Astrocyte of the spinal cord (primary cell): ENCODE measurements at regions not wholly inside any gene's neighbourhood (a gene's known extent, or its start where the extent isn't known, plus 50 kb on each side); places are given as distances from the start of the nearest gene placed in this dataset.

ENCODE experiments used
- DNase-seq: peaks from one replicate; pipeline ENCODE4 v3.0.0; 2011; ENCODE audit warnings: low read depth, low spot score
- H3K4me3 ChIP-seq: 2 replicates; pipeline ENCODE4 v1.5.1; 2011; ENCODE audit warnings: low read depth, mild to moderate bottlenecking, low read length, moderate library complexity
- in situ Hi-C: cut with HindIII; loops from 2 replicates; pipeline ENCODE4 v1.10.0; 2017; ENCODE audit warnings: low sequenced_read_pairs
- TF ChIP-seq, protein P1 (sequence below): IDR thresholded peaks from 2 replicates; pipeline ENCODE4 v1.5.1; 2012; ENCODE audit warnings: low read depth, mild to moderate bottlenecking, low read length, inconsistent platforms

GRCh38 chr2:234814374-234814773 lies 137.4 kb upstream of the SH3BP4 start:
- no peak for DNase-seq
- in situ Hi-C loops: no loop called here
- TF ChIP-seq, protein P1, sequence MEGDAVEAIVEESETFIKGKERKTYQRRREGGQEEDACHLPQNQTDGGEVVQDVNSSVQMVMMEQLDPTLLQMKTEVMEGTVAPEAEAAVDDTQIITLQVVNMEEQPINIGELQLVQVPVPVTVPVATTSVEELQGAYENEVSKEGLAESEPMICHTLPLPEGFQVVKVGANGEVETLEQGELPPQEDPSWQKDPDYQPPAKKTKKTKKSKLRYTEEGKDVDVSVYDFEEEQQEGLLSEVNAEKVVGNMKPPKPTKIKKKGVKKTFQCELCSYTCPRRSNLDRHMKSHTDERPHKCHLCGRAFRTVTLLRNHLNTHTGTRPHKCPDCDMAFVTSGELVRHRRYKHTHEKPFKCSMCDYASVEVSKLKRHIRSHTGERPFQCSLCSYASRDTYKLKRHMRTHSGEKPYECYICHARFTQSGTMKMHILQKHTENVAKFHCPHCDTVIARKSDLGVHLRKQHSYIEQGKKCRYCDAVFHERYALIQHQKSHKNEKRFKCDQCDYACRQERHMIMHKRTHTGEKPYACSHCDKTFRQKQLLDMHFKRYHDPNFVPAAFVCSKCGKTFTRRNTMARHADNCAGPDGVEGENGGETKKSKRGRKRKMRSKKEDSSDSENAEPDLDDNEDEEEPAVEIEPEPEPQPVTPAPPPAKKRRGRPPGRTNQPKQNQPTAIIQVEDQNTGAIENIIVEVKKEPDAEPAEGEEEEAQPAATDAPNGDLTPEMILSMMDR: no peak
- H3K4me3 ChIP-seq: no peak overlapping the region

- no peak overlapping the region for H3K4me3 ChIP-seq
- TF ChIP-seq, protein P1: no peak
- DNase-seq: no peak
- in situ Hi-C loops: no loop called here
Measured at GRCh38 chr2:234812851-234813250, 139.0 kb upstream of the SH3BP4 start.

DNA sequence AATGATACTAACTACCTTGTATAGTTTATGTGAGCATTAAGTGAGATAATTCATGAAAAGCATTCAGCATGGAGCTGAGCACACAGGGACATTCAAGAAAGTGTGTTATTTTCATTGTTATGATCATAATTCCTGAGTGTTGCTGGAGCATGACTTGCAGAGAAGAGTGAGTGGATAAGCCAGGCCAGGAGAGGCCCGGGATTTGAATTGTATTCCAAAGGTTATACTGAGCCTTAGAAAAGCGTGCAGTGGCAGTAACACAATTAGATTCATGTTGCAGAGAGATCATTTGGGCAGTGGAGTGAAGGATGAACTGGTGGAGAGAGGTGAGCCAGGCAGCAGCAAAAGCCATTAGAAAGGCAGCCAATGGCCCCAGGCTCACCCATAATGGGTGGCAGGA lies 142.9 kb upstream of the SH3BP4 start:
- in situ Hi-C loops: no loop called here
- TF ChIP-seq, protein P1: no peak
- no peak for DNase-seq
- H3K4me3 ChIP-seq: no peak overlapping the region

GRCh38 chr2:234806818-234807217 lies 145.0 kb upstream of the SH3BP4 start:
- H3K4me3 ChIP-seq: no peak overlapping the region
- DNase-seq: no peak
- in situ Hi-C loops: no loop called here
- TF ChIP-seq, protein P1: no peak

DNA sequence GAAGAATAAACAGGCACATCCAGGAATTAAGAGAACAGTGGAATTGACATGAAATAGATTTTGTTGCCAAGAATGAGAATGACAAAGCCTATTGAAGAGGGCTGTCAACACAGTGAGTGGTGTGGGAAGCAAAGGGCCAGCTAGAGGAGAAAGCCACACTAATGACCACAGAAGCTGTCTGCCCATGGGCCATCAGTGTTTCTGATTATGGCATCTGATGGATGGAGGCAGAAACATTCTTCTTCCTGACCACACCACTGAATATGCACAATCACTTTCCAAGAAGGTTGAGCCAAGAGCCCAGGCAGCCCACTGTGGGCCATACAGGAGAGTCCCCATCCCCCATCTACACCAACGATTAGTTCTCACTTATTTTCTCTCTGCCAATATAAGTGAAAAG lies 146.0 kb upstream of the SH3BP4 start:
- TF ChIP-seq, protein P1: no peak
- H3K4me3 ChIP-seq: no peak overlapping the region
- in situ Hi-C loops: no loop called here
- no peak for DNase-seq

DNA sequence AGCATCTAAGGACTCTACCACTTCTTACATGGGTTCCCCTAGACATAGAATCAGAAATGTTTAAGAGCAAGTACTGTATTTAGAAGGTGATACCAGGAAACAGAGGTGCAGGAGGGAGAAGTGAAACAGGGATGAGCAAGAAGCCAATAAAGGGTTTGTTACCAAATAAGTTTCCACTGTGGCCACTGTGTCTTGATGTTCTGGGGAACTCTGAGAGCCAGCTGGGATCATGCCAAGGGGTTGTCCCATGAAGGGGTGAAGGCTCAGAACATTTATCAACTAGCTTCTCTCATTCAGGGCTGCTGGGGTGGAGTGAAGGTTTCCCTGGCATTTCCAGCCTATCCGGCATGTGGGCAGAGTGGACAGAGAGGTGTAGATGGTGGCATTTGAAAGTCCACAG lies 147.1 kb upstream of the SH3BP4 start:
- no peak overlapping the region for H3K4me3 ChIP-seq
- TF ChIP-seq, protein P1: no peak
- in situ Hi-C loops: no loop called here
- no peak for DNase-seq

DNA sequence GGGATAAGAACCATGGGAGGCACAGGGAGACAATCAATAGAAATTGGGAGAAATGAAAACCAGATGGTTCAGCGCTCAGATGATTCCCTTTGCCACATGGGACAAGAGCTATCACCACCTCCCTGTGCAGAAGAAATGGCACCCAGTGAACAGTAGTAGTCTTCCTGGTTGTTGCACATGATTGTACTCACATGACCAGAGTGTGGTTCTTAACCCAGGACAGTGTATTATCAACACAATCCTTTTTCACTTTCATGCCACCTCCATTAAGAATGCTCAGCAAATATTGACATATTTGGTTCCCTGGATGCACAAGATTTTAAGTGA lies 149.0 kb upstream of the SH3BP4 start:
- TF ChIP-seq, protein P1: no peak

More for the DNA sequence above, 149.0 kb upstream of the SH3BP4 start:
- no peak for DNase-seq
- in situ Hi-C loops: no loop called here
- H3K4me3 ChIP-seq: no peak overlapping the region
